ENCODE measurements at regions not wholly inside any gene's neighbourhood (a gene's known extent, or its start where the extent isn't known, plus 50 kb on each side); places are given as distances from the start of the nearest gene placed in this dataset.
A peak's percentile ranks its signal among the peaks of the same experiment; 100 is the strongest.

DNA sequence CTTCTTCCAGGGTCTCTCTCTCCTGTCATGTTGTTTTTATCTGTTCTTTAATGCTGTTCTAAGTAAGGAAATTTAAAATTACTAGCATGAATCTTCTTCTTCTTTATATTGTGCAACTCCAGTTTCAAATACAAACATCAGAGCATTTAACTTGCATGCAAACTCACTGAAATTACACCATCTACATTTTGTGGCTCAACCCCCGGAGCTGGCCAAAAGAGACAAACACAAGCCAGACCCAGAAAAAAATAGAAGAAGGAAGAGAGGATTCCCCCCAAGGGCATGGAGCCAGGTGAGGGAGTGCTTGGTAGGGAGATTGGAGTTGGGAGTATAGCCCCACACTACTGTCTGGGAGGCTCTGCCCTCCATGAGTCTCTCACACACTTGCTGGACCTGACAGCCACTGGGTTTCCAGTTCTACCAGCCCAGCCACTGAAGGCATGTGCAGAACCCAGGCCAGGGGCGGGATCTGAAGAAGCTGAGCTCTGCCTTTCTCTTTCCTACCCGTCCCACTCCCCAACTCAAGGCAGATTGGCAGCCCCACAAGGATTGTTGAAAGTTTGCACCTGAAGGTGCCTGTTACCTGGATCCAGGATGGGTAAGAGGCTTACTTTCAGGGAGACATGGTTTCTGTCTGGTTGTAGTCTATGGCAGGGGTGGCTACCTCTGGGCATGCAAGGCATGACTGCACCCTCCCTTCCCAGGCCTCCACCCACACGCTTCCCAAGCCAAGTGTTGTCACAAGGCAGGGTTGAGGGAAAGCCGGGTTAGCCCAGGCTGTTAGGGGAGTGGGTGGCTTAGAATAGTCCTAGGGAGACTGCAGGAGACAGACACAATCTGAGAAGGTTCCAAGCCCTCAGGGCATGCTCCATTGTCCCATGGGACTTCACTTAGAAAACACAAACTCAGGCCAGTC is 297.2 kb downstream of the TGFB2 start:
- DNase-seq (ENCODE audit: low read depth) = no peak

- DNase-seq (ENCODE audit: low read depth) = no peak
These were observed 298.1 kb downstream of the TGFB2 start for GRCh38 chr1:218643281-218643680.

GRCh38 chr1:218643926-218644325 is 298.8 kb downstream of the TGFB2 start:
- no peak for DNase-seq (ENCODE audit: low read depth)

DNA sequence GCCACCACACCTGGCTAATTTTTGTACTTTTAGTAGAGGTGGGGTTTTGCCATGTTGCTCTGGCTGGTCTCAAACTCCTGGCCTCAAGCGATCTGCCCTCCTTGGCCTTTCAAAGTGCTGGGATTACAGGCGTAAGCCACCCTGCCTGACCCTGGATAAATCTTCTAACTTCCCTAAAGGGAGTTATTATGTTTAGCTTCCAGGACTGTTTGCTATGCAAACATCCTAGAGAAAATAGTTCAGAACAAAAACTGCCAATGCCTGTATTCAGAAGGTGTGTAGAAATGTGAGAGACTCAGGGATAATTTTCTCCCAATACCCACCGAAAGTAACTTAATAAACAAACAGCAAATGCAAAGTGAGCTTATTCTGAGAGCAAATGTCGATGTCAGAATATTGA is 301.2 kb downstream of the TGFB2 start:
- no peak for DNase-seq (ENCODE audit: low read depth)

DNA sequence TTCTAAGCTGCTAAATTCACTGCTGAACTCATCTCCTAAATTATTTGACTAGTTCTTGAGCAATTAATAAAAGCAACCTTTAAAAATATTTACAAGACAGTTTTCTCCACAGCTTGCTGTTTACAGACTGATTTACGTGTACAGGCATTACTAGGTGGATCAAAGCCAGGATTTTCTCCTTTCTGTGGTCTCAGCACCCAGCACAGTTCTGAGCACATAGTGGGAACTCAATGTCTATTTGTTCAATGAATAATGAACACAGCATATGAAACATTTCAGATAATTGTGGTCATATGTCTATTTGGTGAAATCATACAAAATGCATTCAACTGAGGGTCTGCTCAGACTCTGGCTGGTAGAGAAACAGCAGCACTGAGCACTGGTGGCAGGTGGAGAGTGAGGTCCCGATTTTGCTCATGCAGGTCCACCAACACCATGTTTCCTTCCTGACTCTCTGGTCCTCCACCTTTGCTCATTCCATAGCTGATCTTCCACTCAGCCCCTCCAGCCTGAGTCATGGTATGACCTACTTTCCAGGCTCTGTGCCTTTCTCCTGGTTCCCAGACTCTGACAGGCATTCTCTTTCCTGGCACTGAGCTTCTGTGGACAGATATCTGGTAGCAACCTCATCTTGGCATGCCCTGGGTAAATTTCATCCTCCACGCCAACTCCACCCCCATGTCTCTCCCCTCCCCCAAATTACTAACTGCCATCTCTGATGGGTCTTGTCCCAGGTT is 311.3 kb downstream of the TGFB2 start:
- peak; percentile 26 for DNase-seq (ENCODE audit: low read depth)

GRCh38 chr1:218658269-218658668 is 313.1 kb downstream of the TGFB2 start:
- no peak for DNase-seq (ENCODE audit: low read depth)

DNA sequence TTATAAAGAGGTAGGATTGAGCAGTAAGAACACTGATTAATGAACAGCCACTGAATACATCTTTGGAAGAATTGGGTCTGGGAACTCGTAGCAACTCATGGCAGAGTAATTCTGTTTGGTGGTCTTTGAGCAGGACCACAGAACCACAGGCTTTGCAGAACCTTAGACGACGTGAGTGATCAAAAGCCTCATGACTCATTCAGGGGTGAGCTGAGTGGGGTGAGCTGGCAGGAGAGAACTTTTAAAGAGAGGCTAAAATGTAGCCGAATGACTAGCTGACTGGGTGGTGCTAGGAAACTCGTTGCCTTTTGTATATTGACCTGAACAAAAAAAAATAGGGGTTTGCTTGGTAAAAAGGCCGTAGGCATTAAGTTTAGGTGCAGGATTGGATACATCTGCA is 313.8 kb downstream of the TGFB2 start:
- DNase-seq (ENCODE audit: low read depth) = no peak

GRCh38 chr1:218659911-218660677 is 315.0 kb downstream of the TGFB2 start:
- DNase-seq (ENCODE audit: low read depth) = no peak

DNA sequence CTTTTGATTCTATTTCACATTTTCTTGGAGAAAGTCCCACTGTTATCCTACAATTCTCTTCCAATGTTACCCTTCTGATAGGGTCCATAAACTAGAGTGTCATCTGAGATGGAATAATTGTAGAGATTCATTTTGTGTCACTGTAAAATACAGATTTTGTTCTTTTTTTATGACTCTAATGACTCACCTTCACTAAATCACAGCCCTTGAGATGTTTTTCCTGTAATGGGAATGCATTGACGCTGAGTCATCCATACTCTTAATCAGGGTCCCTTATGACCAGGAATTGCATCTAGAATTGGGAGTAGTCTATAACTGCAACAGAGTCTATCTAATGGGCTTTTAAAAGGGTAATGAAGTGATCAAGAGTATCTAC is 315.5 kb downstream of the TGFB2 start:
- peak; percentile 48 for DNase-seq (ENCODE audit: low read depth)

DNA sequence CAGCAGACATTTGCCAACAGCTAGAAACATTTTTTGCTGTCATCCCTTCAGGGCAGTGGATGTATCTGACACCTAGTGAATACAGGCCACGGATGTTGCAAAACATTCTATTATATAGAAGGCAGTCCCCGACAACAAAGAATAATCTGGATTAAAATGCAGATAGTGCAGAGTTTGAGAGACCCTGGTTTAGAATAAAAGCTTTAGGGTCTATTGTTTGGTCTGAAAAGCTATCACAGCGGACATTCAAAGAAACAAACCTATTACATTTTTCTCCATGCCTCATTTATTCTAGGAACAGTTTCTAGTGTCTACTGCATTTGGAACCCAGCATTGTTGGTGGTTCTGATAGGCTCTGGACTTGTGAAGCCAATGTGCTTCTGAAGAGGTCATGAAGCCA is 316.3 kb downstream of the TGFB2 start:
- no peak for DNase-seq (ENCODE audit: low read depth)

DNA sequence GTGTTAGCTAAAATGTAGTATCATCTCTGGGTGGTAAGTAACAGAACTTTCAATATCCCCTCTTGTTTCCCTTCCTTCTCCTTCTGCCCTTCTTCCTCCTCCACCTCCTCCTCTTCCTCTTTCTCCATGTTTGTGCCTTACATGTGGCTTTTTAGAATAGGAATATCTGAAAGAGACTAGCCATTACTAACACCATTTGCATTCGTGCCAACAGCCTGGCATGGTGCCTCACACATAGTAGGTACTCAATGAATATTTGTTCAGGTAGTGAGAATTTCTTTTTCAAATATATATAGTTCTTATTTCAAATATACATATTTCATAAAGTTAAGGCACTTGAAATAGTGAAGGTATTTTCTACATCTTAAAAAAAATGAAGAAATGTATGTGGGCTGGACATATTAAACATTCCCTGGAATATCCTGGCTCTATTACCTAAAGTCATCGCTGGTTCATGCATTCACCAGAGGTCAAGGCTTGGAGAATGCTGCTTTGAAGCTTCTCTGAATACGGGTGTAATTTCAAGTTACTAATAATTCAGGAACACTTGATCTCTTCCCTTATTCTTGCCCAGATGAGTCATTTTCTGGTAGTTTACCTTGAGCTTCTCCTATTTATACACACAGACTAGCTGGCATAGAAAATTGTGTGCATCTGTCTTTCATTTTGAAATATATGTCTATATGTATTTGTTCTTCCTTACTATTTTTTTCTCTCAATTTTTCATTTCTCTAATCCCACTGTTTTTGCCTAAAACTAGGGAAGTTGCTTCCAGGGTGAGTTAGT is 319.4 kb downstream of the TGFB2 start:
- DNase-seq (ENCODE audit: low read depth) = no peak

DNA sequence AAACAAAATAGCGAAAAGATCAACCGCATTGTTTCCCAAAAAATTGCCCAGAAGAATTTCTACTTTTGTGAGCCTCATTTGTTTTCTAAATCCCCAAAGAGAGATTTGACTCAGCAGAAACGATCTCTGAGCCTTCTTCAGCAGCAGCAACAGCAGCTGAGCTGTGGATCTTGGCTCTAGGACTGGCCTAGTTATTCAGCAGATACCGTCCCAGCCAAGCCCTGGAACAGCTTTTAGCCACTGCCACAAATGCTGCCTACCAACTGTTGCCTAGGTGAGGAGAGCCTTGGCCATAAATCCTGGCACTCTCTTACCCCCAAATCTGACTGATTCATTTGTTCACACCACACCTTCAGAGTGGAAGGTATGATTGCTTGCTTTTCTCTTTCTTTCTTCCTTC is 320.1 kb downstream of the TGFB2 start:
- no peak for DNase-seq (ENCODE audit: low read depth)

DNA sequence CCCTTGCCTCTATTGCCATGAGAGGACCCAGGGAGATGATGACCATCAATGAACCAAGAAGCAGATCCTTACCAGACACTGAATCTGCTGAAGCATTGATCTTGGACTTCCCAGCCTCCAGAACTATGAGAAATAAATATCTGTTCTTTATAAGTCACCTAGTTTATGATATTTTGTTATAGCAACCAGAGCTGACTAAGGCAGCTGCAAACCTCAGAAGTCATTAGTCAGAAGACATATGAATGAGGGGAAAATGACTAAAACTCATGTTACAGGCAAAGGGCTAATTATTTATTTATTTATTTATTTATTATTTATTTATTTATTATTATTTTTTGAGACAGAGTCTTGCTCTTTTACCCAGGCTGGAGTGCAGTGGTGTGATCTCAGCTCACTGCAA is 321.1 kb downstream of the TGFB2 start:
- no peak for DNase-seq (ENCODE audit: low read depth)

- DNase-seq (ENCODE audit: low read depth) = no peak
These were observed 322.8 kb downstream of the TGFB2 start for GRCh38 chr1:218667781-218668516.

DNA sequence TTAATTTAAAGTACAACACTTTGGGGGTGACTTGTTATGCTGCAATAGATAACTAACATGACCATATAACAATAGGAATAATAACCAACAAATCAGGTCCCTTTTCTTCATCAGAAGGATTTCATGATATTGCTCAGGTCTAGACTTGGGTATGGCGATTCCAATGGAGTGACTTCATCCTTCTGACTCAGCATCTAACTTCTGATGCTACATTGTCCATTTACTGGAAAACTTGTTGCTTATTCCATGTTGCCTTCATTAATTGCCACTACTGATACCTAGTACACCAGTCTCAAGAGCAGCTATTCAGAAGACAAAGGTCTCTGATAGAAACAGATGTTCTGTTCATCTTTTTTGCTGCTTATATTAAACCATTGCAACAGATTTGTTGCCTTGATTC is 324.3 kb downstream of the TGFB2 start:
- DNase-seq (ENCODE audit: low read depth) = no peak

GRCh38 chr1:218670875-218671274 is 325.7 kb downstream of the TGFB2 start:
- DNase-seq (ENCODE audit: low read depth) = no peak

DNA sequence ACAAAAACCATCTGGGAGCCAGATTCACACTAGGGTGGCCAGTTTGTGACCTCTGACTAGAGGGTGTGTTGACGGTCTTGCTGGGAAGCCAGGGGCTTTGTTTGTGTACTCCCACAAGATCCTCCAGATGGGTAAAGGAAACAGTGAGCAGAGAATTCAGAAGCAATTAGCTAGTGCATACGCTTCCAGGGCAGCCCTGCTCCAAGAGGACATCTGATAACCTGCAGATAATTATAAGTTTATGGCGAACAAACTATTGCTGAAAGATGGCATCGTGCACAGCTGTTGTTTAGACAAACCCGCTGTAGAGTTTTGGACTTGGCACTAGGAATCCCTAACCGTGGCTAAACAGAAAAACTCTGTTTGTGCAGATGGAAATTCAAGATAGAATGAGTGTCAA is 326.4 kb downstream of the TGFB2 start:
- DNase-seq (ENCODE audit: low read depth) = no peak

- no peak for DNase-seq (ENCODE audit: low read depth)
These were observed 328.0 kb downstream of the TGFB2 start for GRCh38 chr1:218673170-218673569.

DNA sequence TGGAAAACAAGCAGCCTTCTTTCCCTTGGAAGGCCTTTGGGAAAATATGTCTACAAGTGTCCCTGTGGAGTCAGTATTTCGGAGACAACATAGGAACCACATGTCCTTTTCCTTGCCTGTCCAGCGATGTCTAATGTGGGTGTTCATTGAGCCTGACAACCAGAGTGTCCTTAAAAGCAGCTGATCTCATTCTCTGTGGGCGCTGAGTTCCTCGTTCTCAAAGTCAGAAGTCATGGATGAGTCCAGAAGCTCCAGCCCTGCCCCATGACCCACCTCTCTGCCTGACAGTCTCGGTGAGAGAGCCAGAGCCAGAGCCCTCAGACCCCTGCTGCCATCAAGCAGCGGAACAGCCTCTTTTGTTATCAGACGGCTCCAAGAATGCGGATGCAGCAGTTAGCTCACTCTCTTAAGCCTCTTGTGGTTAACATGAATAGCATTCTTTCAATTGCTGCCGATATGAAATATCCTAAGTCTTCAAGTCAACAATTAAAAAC is 329.2 kb downstream of the TGFB2 start:
- DNase-seq (ENCODE audit: low read depth) = no peak

DNA sequence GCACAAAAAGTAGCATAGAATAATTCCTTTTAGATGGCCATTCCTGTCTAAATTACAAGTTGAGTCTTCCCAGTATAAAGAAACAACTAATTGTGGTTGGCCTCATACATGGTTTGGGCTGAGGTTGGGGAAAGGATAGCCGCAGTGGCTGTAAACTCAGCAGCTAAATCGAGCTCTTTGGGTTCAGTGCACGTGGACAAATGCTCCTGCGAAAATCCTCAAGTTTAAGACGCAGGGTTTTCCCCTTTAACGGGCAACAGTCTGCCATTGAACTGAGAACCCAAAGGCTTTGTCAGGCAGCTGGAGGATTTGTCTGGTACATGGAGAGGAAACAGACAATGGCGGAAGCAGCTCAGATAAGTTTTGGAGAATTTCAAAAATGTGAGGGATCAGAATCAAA is 331.9 kb downstream of the TGFB2 start:
- DNase-seq (ENCODE audit: low read depth) = no peak

GRCh38 chr1:218679391-218679790 is 334.3 kb downstream of the TGFB2 start:
- DNase-seq (ENCODE audit: low read depth) = no peak
